Brain microvascular endothelial cell (primary cell): ENCODE measurements at regions not wholly inside any gene's neighbourhood (a gene's known extent, or its start where the extent isn't known, plus 50 kb on each side); places are given as distances from the start of the nearest gene placed in this dataset.

Source experiments
- DNase-seq: peaks from one replicate; pipeline ENCODE4 v3.0.0-alpha.2; 2020
- H3K27ac ChIP-seq: fragments of 250-450 bp; sonication (Bioruptor Pico); 2 replicates; pipeline ENCODE4 v1.5.1; 2020; ENCODE audit warnings: mild to moderate bottlenecking, moderate library complexity
- H3K27me3 ChIP-seq: fragments of 250-450 bp; sonication (Bioruptor Pico); replicated peaks from 2 replicates; pipeline ENCODE4 v1.5.1; 2020; ENCODE audit warnings: mild to moderate bottlenecking
- H3K36me3 ChIP-seq: fragments of 250-450 bp; sonication (Bioruptor Pico); replicated peaks from 2 replicates; pipeline ENCODE4 v1.5.1; 2020; ENCODE audit warnings: mild to moderate bottlenecking
- H3K4me3 ChIP-seq: 2 replicates; pipeline ENCODE4 v1.5.1; 2011; ENCODE audit warnings: low read depth, mild to moderate bottlenecking, control low read depth, low read length, moderate library complexity
- CTCF ChIP-seq: IDR thresholded peaks from 2 replicates; pipeline ENCODE4 v1.5.1; 2011; ENCODE audit warnings: low read depth, mild to moderate bottlenecking, moderate library complexity, low read length, control low read depth, inconsistent platforms; ENCODE audit errors: missing control alignments
- in situ Hi-C: cut with HindIII; loops from 2 replicates; pipeline ENCODE4 v1.10.0; 2017; ENCODE audit warnings: low sequenced_read_pairs, low pct_ligation_motif_present

- no peaks in the 10 kb centered on the region for H3K36me3 ChIP-seq
- no peak for TF ChIP-seq CTCF
- no peak for DNase-seq
- no peak overlapping the region for H3K4me3 ChIP-seq
- H3K27me3 ChIP-seq = no peaks in the 10 kb centered on the region
- in situ Hi-C loops = no loop called here
- no peak overlapping the region for H3K27ac ChIP-seq
Observed at GRCh38 chr2:9127316-9127715, 79.3 kb upstream of the ASAP2 start.

GRCh38 chr2:9126540-9126939 lies 80.1 kb upstream of the ASAP2 start:
- Histone ChIP-seq H3K27ac (no peak overlapping the region), H3K4me3 (no peak overlapping the region), H3K27me3 (no peaks in the 10 kb centered on the region), H3K36me3 (no peaks in the 10 kb centered on the region)
- DNase-seq = no peak
- TF ChIP-seq CTCF = no peak
- in situ Hi-C loops = no loop called here

GRCh38 chr2:9124231-9124741 lies 82.3 kb upstream of the ASAP2 start:
- Histone ChIP-seq H3K36me3 (no peaks in the 10 kb centered on the region), H3K27ac (no peak overlapping the region), H3K4me3 (no peak overlapping the region), H3K27me3 (no peaks in the 10 kb centered on the region)
- DNase-seq = no peak
- TF ChIP-seq CTCF = no peak
- in situ Hi-C loops = loop anchor here (25.0 kb wide), 1 partner anchor 237 kb away; no protein-coding TSS in a partner anchor

GRCh38 chr2:9123069-9123468 lies 83.5 kb upstream of the ASAP2 start:
- DNase-seq = no peak
- in situ Hi-C loops = loop anchor here (25.0 kb wide), 1 partner anchor 236 kb away; no protein-coding TSS in a partner anchor
- TF ChIP-seq CTCF = no peak
- no peaks in the 10 kb centered on the region for H3K36me3 ChIP-seq
- H3K27ac ChIP-seq = no peak overlapping the region
- H3K4me3 ChIP-seq = no peak overlapping the region
- H3K27me3 ChIP-seq = no peaks in the 10 kb centered on the region

GRCh38 chr2:9122367-9122766 lies 84.2 kb upstream of the ASAP2 start:
- Histone ChIP-seq H3K27ac (no peak overlapping the region), H3K36me3 (no peaks in the 10 kb centered on the region), H3K4me3 (no peak overlapping the region), H3K27me3 (no peaks in the 10 kb centered on the region)
- no peak for TF ChIP-seq CTCF
- DNase-seq = no peak
- in situ Hi-C loops = loop anchor here (25.0 kb wide), 1 partner anchor 235 kb away; no protein-coding TSS in a partner anchor

GRCh38 chr2:9118383-9118960 lies 88.1 kb upstream of the ASAP2 start:
- TF ChIP-seq CTCF = no peak
- DNase-seq = no peak
- Histone ChIP-seq H3K27me3 (no peaks in the 10 kb centered on the region), H3K36me3 (no peaks in the 10 kb centered on the region), H3K27ac (no peak overlapping the region), H3K4me3 (no peak overlapping the region)
- in situ Hi-C loops = loop anchor here (25.0 kb wide), 1 partner anchor 231 kb away; no protein-coding TSS in a partner anchor
